NCI-H2107 treated with DMSO at 0.1 percent for 48 hours (cell line): ENCODE measurements at regions not wholly inside any gene's neighbourhood (a gene's known extent, or its start where the extent isn't known, plus 50 kb on each side); places are given as distances from the start of the nearest gene placed in this dataset.
"Not testable (repeated sequence)": the region's sequence is repeated elsewhere in the genome, so short reads cannot be mapped to it uniquely, and the experiment has no call there.

Source experiments
- DNase-seq: peaks from one replicate; lab custom pipeline; 2025; ENCODE audit not compliant: unreplicated experiment; lab: John Stamatoyannopoulos, UW

DNA sequence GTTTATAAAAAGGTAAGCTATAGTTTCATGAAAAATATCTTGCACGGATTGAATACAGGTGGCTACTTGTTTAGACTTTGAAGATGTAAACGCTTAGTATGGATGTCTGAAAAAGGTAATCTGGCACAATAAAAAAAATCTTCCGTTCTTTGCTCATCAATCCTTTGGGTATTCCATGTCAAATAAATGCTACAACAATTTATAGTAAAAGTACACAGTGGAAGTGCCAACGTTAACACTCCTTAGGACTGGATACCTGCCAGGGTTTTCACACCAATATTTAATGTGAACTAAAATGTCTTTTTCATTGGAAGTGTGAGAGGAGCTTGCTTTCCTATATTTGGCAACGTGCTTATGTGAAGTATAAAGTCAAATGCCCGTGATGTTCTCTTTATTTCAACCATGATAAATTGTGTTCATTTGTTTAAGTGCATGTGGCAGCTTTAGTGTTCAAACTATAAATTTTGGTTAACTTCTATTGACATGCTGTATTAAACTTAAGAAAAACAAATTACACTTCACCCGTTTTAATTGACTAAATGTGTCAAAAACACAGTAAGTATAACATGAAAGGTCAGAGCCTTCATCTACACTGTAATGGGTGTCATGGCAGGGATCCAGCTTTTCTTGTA, 121.7 kb upstream of the HAND2 start:
- no peak for DNase-seq

DNA sequence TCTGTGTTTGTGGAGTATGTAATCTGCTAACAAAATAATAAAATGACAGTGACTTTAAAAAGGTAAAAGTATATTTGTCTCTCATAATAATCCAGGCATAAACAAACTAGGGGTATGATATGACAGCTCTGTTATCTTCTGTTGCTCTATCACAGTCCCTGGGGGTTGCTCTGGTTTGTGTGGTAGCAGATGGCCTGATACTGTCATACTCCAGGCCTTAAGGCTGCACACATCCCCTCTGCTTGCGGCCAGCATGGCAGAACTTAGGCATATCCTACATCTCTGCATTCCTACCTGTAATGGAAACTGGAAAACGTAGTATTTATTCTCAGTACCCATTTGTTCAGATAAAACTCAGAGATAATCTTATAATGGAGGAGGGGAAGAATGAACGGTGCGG, 117.9 kb upstream of the HAND2 start:
- DNase-seq = no peak

DNA sequence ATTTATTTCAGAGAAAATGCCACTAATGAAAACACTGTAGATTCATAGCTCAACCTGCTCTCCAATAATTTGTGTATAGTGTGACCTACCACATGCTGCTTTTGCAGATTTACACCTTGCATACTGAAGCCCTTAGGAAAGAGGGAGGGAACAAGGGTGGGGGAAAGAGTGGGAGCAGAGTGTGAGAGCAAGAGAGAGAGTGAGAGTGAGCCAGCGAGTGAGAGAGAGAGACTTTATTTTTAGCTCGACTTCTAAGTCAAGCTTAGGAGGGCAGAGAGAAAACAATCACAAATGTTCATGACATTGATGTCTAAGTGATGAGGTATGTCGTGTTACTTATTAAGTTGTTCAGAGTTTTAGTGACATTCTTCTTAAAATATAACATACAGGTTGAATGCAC, 112.5 kb upstream of the HAND2 start:
- DNase-seq = no peak

DNA sequence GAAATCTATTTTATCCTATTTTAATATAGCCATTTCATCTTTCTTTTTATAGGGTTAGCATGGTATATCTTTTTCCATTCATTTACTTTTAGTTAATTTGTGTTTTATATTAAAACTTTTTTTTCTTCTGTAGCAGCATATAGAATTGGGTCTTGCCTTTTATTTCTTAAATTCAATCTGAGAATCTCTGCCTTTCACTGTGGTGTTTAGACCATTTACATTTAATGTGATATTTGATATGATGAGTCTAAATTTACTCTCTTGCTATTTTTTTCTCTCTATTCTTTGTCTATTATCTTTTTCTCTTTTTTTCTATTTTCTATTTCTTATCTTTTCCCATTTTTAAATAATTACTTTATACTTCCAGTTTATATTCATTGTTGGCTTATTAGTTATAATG, 105.4 kb upstream of the HAND2 start:
- DNase-seq = no peak

DNA sequence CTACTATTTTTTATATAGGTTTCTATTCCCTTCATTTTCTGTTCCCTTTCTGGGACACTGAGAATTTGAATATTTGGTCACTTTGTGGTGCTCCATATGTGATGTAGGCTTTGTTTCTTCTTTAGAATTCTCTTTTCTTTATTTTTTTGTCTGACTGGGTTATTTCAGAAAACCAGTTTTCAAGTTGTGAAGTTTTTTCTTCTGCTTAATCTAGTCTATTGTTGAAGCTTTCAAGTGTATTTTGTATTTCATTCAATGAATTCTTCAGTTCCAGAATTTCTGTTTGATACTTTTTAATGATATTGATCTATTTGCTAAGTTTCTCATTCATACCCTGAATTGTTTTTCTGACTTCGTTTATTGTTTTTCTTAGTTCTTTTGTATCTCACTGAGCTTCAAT, 96.2 kb upstream of the HAND2 start:
- no peak for DNase-seq

DNA sequence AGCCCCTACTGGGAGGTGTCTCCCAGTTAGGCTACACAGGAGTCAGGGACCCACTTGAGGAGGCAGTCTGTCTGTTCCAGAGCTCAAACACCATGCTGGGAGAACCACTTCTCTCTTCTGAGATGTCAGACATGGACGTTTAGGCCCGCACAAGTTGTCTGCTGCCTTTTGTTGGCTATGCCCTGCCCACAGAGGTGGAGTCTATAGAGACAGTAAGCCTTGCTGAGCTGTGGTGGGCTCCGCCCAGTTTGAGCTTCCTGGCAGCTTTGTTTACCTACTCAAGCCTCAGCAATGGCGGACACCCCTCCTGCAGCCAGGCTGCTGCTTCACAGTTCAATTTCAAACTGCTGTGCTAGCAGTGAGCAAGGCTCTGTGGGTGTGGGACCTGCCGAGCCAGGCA, 88.6 kb upstream of the HAND2 start:
- not testable (repeated sequence) for DNase-seq

DNA sequence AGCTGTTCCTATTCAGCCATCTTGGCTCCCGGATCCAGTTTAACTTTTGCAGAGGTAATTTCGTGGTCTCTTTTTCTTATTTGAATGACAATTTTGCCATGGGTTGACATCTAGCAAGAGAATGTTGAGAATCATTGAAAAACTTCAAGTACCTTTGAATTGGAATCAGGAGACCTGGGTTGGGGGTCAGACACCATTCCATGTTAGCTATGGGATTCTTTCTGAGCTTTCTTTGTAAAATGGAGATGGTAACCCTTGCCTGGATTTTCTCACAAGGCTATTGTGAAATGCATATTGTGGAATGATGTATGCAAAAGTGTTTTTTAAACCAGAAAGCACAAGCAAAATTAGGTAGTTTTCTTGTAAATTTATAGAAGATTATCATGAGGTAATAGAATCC, 79.1 kb upstream of the HAND2 start:
- no peak for DNase-seq

DNA sequence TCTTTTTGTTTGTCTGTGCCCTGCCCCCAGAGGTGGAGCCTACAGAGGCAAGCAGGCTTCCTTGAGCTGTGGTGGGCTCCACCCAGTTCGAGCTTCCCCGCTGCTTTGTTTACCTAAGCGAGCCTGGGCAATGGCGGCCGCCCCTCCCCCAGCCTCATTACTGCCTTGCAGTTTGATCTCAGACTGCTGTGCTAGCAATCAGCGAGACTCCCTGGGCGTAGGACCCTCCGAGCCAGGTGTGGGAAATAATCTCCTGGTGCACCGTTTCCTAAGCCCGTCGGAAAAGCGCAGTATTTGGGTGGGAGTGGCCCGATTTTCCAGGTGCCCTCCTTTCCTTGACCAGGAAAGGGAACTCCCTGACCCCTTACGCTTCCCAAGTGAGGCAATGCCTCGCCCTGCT, 78.6 kb upstream of the HAND2 start:
- not testable (repeated sequence) for DNase-seq

DNA sequence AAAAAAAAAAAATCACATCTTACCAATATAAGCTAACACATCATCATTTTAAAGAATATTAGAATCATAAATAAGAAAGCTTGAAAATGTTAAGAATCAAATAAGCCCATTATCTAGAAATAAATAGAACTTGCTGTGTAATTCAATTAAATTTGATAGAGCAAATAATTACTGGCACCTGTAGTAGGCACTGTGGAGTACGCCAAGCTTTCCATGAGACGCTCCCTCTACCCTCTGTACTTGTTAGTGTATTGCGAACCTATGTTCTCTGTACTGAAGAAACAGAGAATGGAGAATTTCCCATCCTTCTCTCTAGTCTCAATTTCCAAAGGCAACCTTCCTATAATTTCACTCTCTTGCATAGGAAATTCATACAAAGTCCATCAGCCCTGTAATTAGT, 61.7 kb upstream of the HAND2 start:
- DNase-seq = no peak

DNA sequence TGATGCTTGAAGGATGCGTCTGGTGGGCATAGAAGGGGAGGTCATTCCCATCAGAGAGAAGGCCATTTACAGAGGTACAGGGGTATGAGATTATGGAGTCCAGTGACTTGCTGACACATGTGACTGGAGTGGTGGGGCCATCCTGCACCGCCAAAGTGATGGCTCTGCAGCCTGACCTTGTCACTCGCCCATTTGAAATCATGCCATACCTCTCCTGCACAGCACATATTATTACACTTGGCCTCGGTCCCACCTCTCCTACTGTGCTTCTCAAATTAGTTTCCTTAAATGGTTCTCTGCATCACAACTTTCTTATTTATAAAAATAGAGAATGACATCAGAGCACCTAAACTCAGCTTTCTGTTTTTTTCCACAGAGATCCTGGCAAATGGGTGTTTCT, 60.7 kb upstream of the HAND2 start:
- no peak for DNase-seq

DNA sequence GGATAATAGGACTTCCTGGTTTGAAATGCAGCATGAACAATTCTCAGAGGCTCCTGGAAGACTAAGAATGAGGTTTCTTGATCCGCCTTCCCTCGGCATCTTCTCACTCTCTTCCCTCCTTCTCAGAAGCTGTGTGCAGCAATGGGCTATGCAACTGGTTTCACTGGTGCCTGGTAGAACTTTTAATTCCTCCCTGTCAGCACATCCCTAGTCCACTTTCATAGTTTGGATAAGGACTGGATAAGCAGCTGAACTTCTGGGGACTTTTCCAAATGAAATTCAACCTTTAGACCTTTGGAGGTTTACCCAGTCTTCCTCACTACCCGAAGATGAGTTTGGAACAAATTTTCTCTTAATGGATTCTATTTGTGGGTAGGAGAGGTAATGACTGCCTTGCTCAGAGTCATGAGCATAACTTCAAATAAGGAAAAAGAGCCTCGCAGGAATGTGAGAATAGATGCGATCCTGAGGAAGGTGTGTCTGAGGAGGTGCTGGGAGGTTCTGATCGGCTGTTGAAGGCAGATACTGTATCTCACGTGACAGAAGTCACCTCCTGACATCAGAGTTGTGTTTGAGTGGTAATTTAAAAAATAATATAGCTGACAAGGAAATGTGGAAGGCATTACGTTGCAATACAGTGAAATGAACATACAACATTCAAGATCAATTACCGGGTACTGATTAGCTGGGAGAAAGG, 56.0 kb upstream of the HAND2 start:
- no peak for DNase-seq

DNA sequence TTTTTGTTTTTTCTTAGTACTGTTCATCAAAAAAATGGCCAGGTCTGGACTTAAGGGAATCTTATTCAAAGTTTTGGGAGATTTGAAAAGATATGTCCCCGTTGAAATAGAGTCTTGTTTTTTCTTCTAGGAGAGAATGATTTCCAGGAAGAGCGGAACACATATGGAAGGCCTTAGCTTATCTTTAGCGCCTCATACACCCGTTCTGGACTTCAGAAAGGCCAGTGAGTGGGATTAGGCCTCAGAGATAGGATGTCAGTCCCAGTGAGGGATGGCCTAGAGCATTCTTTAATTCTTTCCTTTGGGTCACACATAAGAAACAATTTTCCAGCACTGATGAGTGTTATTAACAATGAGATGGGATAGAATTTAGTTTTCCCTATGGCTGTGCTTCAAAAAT, 54.5 kb upstream of the HAND2 start:
- no peak for DNase-seq
